Astrocyte of the spinal cord (primary cell): ENCODE measurements at regions not wholly inside any gene's neighbourhood (a gene's known extent, or its start where the extent isn't known, plus 50 kb on each side); places are given as distances from the start of the nearest gene placed in this dataset.

ENCODE experiments used
- DNase-seq: peaks from one replicate; pipeline ENCODE4 v3.0.0; 2011; ENCODE audit warnings: low read depth, low spot score
- H3K4me3 ChIP-seq: 2 replicates; pipeline ENCODE4 v1.5.1; 2011; ENCODE audit warnings: low read depth, mild to moderate bottlenecking, low read length, moderate library complexity
- in situ Hi-C: cut with HindIII; loops from 2 replicates; pipeline ENCODE4 v1.10.0; 2017; ENCODE audit warnings: low sequenced_read_pairs
- TF ChIP-seq, protein P1 (sequence below): IDR thresholded peaks from 2 replicates; pipeline ENCODE4 v1.5.1; 2012; ENCODE audit warnings: low read depth, mild to moderate bottlenecking, low read length, inconsistent platforms

DNA sequence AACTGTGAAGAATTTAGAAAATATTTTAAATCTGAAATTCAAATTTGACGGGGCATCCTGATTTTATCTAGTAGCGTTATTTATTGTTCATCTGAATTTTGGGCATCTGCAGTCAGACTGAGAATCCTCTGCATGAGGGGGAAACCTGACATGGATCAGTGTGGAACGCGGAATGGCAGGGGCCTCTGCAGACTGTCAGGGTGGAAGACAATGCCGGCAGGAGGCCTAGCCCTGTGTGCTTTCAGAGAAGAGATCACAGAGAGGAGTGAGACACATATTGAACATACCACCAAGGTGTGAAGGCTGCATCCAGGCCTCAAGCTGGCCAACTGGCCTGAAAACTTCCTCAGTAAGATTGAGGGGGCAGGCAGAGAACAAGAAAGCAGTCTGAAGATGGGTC is 921.1 kb upstream of the GHITM start:
- H3K4me3 ChIP-seq: no peak overlapping the region
- in situ Hi-C loops: no loop called here
- no peak for DNase-seq
- TF ChIP-seq, protein P1, sequence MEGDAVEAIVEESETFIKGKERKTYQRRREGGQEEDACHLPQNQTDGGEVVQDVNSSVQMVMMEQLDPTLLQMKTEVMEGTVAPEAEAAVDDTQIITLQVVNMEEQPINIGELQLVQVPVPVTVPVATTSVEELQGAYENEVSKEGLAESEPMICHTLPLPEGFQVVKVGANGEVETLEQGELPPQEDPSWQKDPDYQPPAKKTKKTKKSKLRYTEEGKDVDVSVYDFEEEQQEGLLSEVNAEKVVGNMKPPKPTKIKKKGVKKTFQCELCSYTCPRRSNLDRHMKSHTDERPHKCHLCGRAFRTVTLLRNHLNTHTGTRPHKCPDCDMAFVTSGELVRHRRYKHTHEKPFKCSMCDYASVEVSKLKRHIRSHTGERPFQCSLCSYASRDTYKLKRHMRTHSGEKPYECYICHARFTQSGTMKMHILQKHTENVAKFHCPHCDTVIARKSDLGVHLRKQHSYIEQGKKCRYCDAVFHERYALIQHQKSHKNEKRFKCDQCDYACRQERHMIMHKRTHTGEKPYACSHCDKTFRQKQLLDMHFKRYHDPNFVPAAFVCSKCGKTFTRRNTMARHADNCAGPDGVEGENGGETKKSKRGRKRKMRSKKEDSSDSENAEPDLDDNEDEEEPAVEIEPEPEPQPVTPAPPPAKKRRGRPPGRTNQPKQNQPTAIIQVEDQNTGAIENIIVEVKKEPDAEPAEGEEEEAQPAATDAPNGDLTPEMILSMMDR: no peak

DNA sequence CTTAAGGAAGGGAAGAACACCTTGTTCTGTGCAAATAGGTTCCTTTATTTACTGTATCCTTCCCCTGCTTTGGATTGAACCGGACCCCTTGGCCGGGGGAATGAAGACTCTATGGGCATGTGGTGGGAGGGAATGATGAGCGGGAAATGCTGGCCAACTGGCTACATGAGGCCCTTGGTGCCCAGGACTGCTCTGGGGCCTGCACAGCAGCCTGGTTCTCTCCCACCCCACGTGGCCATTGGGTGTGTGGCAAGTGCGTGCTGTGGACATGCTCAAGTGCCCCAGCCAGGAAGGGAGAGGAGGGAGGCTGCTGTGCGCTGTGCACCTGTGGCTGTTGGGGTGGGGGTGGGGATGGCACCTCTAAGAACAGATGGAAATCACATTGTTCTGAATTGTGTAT is 917.0 kb upstream of the GHITM start:
- no peak overlapping the region for H3K4me3 ChIP-seq

DNA sequence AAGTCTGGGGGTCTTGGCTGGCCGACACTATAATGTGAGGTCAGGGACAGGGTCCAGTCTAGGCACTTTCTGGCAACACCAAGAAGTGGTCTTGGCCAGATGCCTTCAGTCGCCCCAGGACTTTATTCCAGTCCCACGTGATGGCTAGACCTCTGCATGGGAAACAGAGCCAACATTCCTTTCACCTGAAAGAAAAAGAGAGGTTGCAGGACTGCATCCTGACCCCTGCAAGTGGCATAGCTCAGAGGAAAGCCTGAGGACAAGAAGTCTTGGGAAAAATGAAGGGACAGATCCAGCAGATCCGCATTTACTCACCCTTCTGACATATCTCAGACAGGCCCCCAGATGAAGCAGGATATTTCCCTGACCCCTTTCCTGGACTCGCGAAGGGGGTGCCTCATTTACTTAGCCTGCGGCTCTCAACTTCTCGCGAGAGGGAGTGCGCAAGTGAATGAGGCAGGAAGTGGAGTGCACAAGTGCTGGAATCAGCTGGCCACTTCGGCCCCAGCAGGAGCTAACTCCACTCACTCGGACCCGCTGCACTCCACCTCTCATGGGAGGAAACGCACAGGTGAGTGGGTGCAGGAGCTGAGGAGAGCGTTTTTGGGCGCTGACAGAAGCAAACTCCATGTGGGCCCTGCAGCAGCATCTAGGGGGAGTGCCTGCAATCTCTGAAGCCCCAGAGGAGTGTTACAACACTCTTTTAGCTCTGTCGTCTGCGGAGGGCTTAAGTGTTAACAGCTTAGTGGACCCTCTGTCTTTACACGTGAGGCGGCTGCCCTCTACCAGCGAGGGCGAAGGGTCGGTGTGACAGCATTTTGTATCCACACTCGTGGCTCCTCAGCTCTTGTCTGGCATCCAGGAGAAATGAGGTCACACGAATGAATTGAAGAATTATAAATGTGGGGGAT is 916.2 kb upstream of the GHITM start:
- TF ChIP-seq, protein P1: no peak

More for the DNA sequence above, 917.0 kb upstream of the GHITM start:
- DNase-seq: no peak
- in situ Hi-C loops: no loop called here
- TF ChIP-seq, protein P1: no peak

DNA sequence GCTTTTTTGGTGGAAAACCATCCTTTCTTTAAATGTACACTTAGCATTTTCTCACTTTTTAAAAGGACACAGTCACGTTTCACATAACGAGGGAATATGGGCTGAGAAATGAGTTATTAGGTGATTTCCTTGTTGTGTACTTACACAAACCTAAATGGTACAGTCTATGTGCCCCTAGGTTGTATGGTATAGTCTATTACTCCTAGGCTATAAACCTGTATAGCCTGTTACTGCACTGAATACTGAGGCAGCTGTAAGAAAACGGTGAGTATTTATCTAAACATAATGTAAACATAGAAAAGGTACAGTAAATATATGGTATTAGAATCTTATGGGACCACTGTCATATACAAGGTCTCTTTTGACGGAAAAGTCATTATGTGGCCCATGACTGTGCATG is 913.5 kb upstream of the GHITM start:
- no peak for DNase-seq
- in situ Hi-C loops: no loop called here
- TF ChIP-seq, protein P1: no peak
- H3K4me3 ChIP-seq: no peak overlapping the region

More for the DNA sequence above, 916.2 kb upstream of the GHITM start:
- H3K4me3 ChIP-seq: no peak overlapping the region
- DNase-seq: no peak
- in situ Hi-C loops: no loop called here

DNA sequence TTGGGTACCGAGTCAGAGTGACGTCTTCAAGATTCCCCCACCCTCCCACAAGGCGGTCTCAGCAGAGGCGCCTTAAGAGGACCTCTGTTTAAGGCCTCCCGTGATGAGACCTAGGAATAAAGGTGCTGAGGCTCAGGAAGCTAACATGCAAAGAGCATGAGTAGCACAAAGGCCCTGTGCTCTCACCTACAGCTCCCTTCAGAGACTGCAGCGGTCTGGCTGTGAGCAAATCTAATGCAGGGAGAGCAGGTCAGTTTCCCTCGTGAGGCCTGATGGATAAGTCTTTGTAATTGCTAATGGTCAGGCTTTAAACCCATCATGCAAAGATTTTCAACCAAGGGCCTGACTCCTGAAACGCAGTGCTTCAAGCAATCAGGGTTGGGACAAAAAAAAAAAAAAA is 909.3 kb upstream of the GHITM start:
- H3K4me3 ChIP-seq: no peak overlapping the region
- in situ Hi-C loops: no loop called here
- no peak for DNase-seq
- TF ChIP-seq, protein P1: no peak

DNA sequence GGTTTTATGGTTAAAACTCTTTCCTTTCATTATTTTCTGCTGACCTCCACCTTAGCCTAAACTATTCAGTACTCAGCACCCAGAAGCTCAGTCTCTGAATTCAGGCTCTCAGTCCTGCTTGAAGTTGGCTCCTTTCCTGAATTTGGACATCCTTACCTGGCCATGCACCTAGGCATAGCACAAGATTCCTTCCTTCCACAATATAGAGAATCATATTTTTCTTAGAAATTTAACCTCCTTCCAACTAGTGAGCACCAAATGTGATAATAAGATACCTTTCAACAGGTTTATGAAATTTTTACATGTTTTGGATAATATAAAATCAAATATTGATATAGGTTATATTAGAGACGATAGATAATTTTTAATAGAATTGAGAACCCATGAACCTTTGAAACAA is 905.6 kb upstream of the GHITM start:
- in situ Hi-C loops: no loop called here
- no peak overlapping the region for H3K4me3 ChIP-seq
- TF ChIP-seq, protein P1: no peak

More for the DNA sequence above, 905.6 kb upstream of the GHITM start:
- no peak for DNase-seq
